GM23338 (cell line): ENCODE measurements at regions not wholly inside any gene's neighbourhood (a gene's known extent, or its start where the extent isn't known, plus 50 kb on each side); places are given as distances from the start of the nearest gene placed in this dataset.

ENCODE experiments used
- CREB1 ChIP-seq: fragments of 250-450 bp; sonication (Bioruptor Pico); IDR thresholded peaks from 2 replicates; pipeline ENCODE4 v1.5.0; 2020; ENCODE audit warnings: low read depth, mild to moderate bottlenecking, moderate library complexity
- CTCF ChIP-seq, 2 experiments: fragments of 200-600 bp in 1 of 2; sonication (generic) in 1 of 2; conservative IDR thresholded peaks; 2 replicates each; pipeline versions ENCODE4 v1.5.1 to v1.6.1; 2016 to 2017; ENCODE audit warnings: antibody characterized with exemption in 2 of 2, low read depth in 2 of 2, mild to moderate bottlenecking in 2 of 2, moderate library complexity in 1 of 2
- EZH2 ChIP-seq: fragments of 200-600 bp; sonication (generic); IDR thresholded peaks from one replicate; pipeline ENCODE4 v1.8.0; 2017; ENCODE audit warnings: antibody characterized with exemption, mild to moderate bottlenecking, low read depth; ENCODE audit not compliant: unreplicated experiment
- EZH2phosphoT487 ChIP-seq: fragments of 200-600 bp; sonication (generic); IDR thresholded peaks from one replicate; pipeline ENCODE4 v1.8.1; 2018; ENCODE audit warnings: antibody characterized with exemption; ENCODE audit not compliant: unreplicated experiment
- JUNB ChIP-seq: IDR thresholded peaks from one replicate; pipeline ENCODE4 v1.6.1; 2016; ENCODE audit warnings: antibody characterized with exemption; ENCODE audit not compliant: unreplicated experiment
- POLR2AphosphoS5 ChIP-seq: IDR thresholded peaks from 2 replicates; pipeline ENCODE4 v1.6.1; 2016; ENCODE audit warnings: antibody characterized with exemption, low read depth
- REST ChIP-seq: IDR thresholded peaks from one replicate; pipeline ENCODE4 v1.6.1; 2018; ENCODE audit warnings: antibody characterized with exemption; ENCODE audit not compliant: unreplicated experiment

- TF ChIP-seq CTCF (conservative IDR thresholded peaks at IDR 0.05; ENCODE audit: low read depth in 2 of 2) (no peak), CREB1 (CRISPR knock-in tag) (no peak), REST (no peak), EZH2 (no peak), JUNB (no peak), EZH2phosphoT487 (no peak), POLR2AphosphoS5 (no peak)
These were observed 1117.8 kb downstream of the BCL11A start for GRCh38 chr2:59435635-59436034.
